GM18873 (cell line): ENCODE measurements at regions not wholly inside any gene's neighbourhood (a gene's known extent, or its start where the extent isn't known, plus 50 kb on each side); places are given as distances from the start of the nearest gene placed in this dataset.
"Not testable (repeated sequence)": the region's sequence is repeated elsewhere in the genome, so short reads cannot be mapped to it uniquely, and the experiment has no call there.

ENCODE experiments used
- ATAC-seq: cut with Tn5 transposase; IDR thresholded peaks from one replicate; pipeline ENCODE4 v1.9.1; 2021; ENCODE audit warnings: mild to moderate bottlenecking, moderate library complexity, moderate number of reproducible peaks; ENCODE audit not compliant: unreplicated experiment, low FRiP score

DNA sequence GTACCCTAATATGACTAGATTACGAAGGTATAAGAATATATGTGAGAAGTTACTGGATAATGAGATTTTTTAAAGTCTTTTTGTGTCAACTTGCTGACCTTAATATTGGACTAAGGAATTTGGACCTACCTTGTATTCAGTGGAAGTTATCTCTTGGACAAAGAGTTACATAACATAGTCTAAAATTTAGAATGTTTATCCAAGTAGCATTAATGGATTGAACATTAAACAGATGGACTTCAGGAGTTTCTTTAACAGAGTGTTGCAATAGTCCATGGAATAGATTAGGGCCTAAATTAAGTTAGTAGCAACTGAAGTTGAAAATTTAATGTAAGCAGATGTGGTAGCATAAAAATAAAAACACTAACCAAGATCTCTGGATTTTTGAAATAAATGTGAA, 266.4 kb downstream of the PYDC2 start:
- no peak for ATAC-seq

- no peak for ATAC-seq
Measured at GRCh38 chr3:191728186-191728585, 267.2 kb downstream of the PYDC2 start.

DNA sequence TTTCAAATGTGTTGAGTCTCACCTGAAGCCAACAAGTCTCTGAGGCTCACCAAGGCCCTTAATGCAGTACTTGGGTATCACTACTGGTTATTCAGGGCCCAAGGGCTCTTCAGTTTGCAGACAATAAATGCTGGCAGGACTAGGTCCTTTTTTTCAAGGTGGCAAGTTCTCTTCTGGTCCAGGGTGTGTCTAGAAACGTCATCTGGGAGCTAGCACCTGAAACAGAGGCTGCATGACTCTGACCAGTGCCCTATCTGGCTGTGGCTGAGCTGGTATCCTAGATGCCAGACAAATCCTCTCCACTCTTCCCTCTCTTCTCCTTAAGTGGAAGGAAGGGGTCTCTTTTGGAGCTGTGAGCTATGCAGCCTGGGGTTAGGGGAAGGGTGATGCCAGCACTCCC, 276.8 kb downstream of the PYDC2 start:
- no peak for ATAC-seq

GRCh38 chr3:191740712-191741111, 279.7 kb downstream of the PYDC2 start:
- no peak for ATAC-seq

DNA sequence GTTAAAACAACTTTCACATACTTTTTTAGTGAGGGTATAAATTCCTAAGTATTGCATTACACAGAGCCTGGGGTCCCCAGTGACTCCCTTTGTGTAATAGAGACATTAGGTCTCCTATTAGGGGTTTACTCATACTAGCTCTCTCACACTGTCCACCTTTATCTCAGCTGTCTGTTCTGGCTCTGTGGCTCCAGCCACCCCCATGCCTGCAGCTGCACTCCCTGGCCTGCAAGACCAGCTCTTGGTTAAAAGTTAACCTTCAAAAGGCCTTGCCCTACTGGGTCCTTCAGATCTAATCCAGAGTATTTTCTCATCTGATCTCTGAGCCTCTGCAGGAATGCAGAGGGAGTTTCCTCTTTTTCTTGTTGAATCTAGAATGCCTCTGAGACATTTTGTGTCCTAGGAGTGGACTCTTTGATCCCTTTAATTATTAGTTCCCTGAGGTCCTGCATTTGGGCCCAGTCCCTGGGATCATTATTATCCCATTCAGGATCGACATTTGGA, 280.9 kb downstream of the PYDC2 start:
- not testable (repeated sequence) for ATAC-seq

DNA sequence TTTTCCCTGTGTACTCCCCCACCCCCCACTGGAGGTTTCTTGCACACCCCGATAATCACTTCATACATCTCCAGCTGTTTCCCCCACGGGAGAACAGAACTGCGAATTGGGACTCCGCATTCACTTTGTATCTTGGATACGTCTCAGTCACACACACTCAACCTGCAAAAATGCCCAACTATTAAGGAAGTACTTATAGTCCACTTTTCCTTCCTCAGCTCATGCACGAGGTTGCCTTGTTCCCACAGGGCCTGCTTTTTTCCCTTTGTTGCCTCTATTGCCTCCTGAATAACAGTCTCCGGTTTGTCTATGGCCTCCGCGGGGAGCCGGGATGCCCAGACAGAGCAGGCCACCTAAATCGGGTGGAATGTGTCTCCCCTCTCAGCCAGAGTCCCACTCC, 282.3 kb downstream of the PYDC2 start:
- no peak for ATAC-seq

DNA sequence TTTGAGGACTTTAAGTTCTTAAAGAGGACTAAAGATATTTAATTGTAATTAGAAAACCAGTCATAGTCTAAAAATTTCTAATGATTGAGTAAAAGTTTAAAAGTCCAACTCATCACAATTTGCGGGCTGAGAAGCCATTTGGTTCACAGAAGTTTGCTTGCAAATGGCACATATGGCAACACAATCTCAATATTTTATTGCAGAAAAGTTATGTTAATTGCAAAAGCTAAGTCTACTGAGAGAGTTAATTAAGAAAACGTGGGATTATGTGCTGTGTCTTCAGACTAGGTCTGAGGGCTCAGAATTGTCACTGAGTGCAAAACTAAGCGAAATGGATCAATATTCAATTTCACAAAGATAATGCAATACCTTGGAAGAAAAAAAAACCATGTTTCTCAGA, 289.7 kb downstream of the PYDC2 start:
- ATAC-seq: no peak

GRCh38 chr3:191753196-191753595, 292.2 kb downstream of the PYDC2 start:
- no peak for ATAC-seq

- ATAC-seq: no peak
Measured at GRCh38 chr3:191761906-191762305, 300.9 kb downstream of the PYDC2 start.

DNA sequence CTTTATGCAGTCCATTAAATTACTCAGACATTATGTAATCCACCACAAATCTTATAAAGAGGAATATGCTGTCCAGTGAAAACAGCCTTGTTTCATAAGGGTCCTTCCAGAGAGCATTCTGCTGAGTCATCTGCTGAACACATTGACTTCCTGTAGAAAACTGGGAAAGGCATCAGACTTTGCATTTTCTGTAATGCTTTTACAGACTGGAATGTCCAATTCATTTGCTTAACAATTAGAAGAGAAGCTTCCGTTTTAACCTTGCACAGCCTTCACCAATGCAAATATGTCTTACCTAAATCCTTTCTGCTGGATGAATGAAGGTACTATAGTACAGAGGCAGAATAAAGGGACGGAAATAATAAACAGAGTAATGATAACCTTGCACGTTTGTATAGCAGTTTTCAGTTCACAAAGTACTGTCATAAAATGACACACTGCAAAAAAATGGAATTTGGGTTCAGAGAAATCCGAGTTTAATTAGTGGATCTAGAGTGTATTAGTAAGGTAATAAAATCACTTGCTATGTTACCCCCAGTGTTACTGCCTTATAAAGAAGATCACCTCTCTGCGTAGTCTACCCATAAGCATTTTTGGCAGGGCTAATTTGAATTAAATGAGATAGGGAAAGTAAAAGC, 301.5 kb downstream of the PYDC2 start:
- no peak for ATAC-seq

- no peak for ATAC-seq
Measured at GRCh38 chr3:191768421-191768820, 307.5 kb downstream of the PYDC2 start.

DNA sequence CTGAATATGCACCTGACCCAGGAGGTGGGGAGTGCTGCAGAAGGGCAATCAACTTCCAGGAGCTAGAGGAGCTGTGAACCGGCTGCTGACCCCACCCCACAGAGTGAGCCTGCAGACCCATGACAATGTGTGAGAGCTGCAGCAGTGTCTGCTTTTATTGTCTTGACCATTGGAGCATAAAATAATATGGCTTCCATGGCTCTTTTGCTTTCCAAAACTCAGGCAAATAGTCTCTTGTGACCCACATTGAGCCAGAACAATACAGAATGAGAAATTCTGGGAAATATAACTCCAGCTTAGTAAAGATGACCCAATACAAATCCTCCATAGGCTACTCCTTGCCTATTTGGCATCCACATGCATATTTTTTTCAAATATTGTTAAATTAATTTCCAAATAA, 309.6 kb downstream of the PYDC2 start:
- ATAC-seq: no peak

DNA sequence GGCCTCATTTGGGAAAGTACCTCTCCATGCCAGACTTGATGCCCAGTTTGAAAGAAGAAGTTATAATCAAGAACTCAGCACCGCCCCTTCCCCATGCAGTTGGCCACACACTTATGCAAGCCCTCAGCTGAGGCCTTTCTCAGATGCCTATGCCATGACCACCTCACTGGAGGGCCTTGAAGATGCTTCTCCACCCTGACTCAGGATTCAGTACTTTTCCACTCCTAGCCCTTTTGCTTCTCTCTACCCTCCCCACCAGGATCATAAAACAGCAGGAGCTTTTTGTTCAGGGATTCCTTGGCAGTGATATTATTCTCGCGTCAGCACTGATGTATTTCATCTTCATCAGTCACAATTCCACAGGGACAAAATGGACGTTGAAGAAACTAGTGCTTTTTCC, 313.5 kb downstream of the PYDC2 start:
- ATAC-seq: no peak

GRCh38 chr3:191775451-191776233, 314.7 kb downstream of the PYDC2 start:
- no peak for ATAC-seq

DNA sequence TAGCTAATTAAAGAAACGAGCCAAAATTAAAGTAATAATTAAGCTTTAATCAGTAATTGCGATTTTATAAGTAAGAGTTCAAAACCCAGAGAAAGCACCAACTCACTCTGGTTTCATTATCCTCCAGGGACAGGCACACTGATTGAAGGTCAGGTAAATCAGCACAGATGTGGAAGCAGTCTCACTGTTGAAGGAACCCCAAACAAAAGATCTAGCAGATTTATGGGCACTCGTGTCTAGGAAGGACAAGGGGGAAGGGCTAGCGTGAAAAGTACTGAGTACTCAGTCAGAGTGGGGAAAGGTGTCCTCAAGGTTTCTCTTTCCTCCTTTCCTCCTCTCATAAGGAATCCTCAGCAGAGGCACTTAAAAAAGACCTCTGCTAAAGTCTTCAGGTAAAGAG, 320.1 kb downstream of the PYDC2 start:
- no peak for ATAC-seq

DNA sequence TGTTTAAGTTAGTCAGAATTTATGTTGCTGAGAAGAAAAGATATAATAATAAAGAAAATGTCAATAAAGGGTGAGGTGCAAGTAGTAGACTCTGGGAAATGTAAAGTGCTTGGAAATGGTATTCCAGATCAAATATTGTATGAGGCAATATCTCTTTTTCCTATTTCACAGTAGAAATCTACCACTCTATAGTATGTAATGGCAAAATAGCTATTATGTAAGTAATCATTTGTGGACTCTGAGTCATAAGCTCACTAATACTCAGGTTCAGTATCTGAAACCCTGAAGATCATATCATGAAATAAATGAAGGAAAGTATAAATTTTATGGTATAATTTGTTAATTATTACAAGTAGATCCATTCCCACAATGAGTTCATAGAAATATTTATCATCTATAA, 322.1 kb downstream of the PYDC2 start:
- ATAC-seq: no peak

GRCh38 chr3:191790934-191791333, 330.0 kb downstream of the PYDC2 start:
- ATAC-seq: no peak

- ATAC-seq: no peak
Measured at GRCh38 chr3:191792580-191792979, 331.6 kb downstream of the PYDC2 start.

GRCh38 chr3:191795196-191795595, 334.2 kb downstream of the PYDC2 start:
- ATAC-seq: no peak

GRCh38 chr3:191797271-191797670, 336.3 kb downstream of the PYDC2 start:
- ATAC-seq: no peak

DNA sequence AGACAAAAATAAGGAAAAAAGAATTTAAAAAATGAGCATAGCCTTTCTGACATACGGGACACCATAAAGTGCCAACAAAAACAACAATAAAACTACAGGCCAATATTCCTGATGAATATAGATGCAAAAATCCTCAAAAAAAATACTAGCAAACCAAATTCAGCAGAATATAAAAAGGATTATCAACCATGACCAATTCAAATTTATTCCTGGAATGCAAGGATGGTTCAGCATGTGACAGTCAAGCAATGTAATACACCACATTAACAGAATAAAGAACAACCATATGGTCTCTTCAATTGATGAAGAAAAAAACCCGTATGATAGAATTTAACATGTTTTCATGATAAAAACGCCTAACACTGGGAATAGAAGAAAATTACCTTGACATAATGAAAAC, 341.7 kb downstream of the PYDC2 start:
- no peak for ATAC-seq

- ATAC-seq: no peak
Measured at GRCh38 chr3:191804935-191805334, 344.0 kb downstream of the PYDC2 start.
